COR-L47 (cell line): ENCODE measurements at regions not wholly inside any gene's neighbourhood (a gene's known extent, or its start where the extent isn't known, plus 50 kb on each side); places are given as distances from the start of the nearest gene placed in this dataset.

Experiments used
- DNase-seq: peaks from one replicate; lab custom pipeline; 2025; lab: John Stamatoyannopoulos, UW

GRCh38 chr11:134575504-134576230 lies 163.6 kb upstream of the B3GAT1 start:
- no peak for DNase-seq

- DNase-seq = no peak
Measured at GRCh38 chr11:134574947-134575346, 162.9 kb upstream of the B3GAT1 start.

- DNase-seq = no peak
Measured at GRCh38 chr11:134574425-134574824, 162.4 kb upstream of the B3GAT1 start.

DNA sequence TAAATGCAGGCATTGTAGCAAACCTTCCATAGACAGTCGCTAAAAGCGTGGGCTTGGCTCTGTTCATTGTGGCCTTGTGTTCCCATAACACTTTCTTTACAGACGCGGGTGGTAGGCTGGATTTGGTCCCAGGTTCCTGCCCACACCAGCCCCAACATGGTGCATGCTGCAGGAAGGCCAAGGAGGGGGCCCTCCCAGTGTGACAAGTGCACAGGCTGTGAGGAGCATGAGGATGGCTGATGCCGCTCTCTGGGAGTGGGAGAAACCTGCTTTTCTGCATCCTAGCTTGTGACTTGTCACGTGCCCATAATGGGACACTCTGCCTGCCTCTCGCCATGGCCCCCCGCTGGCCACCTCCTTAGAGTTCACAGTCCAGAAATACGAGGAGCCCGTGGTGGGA lies 161.8 kb upstream of the B3GAT1 start:
- no peak for DNase-seq

GRCh38 chr11:134572741-134573675 lies 161.0 kb upstream of the B3GAT1 start:
- DNase-seq = no peak

GRCh38 chr11:134571301-134571700 lies 159.3 kb upstream of the B3GAT1 start:
- no peak for DNase-seq

DNA sequence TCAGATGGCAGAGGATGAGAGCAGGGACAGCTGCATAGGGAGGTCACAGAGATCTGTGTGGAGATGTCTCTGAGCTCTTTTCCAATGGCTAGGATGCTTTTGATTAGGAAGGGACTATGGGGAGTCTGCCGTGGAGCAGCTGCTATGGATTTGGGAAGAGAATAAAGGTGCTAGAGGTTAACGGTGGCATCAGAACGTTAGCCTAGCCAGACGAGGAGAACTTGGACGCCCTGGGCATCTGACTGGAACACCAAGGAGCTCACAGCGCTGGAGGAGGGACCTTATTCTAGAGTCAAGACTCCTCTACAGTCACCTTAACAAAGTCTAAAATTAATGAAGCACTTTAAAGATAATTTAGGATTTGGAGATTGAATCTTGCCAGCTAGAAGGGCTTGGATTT lies 157.2 kb upstream of the B3GAT1 start:
- no peak for DNase-seq

DNA sequence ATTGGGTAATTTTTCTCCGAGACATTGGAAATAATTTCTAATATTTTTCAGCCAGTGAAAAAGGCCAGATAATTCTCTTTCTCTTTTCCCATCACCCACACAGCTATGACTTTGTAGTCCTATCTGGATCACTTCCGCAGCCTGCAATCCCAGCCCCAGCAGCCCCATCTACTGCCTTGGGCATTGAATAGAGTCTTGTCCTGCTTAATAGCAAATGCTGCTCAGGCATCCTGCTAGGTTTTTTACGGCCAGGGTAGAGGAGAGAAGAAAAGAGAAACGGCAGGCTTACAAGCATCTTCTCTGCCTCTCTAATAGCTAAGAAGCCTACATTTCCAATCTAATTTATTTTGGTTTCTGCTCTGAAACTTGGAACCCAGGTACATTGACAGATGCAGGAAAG lies 154.3 kb upstream of the B3GAT1 start:
- no peak for DNase-seq

DNA sequence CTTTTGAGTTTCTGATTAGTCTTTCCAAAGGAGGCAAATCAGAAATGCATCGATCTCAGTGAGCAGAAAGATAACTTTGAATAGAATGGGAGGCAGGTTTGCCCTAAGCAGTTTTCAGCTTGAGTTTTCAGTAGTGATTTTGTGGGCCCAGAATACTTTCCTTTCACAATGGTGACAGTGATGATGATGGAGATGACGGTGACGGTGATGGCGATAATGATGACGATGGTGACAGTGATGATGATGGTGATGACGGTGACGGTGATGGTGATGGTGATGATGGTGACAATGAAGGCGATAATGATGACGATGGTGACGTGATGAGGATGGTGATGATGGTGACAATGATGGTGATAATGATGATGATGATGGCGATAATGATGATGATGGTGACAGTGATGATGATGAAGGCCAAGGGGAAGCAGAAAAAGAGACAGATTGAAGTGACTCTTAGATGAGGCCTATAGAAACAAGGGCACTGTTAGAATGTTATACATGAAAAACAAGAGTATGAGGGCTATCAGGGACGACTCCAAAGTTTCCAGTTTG lies 153.4 kb upstream of the B3GAT1 start:
- no peak for DNase-seq

- no peak for DNase-seq
Measured at GRCh38 chr11:134564472-134565200, 152.6 kb upstream of the B3GAT1 start.

DNA sequence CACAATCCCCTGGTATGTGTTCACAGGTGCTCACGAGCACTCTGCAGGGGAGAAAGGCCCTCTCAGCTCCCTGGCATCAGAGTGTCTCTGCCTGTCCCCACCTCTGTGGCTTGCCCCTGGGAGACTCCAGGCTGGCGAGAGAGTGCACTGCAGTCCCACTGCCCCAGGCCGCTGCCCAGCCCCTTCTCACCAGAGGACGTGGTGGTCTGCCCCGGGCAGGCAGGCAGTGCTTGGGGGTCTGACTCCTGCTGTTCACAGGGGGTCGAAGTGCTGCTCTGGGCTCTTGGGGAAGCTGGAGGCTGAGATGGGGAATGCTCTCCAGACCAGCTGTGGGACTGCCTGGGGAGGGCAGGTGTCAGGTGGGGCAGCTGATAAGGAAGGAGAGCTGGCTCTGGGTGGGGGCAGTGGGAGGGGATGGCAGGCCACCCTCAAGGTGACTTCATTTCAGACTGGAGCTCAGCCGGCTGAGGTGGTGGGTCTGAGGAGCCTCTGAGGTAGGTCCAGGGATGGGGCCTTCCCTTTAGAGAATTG lies 151.0 kb upstream of the B3GAT1 start:
- no peak for DNase-seq

- no peak for DNase-seq
Measured at GRCh38 chr11:134562196-134562595, 150.2 kb upstream of the B3GAT1 start.

- DNase-seq = no peak
Measured at GRCh38 chr11:134561331-134561720, 149.3 kb upstream of the B3GAT1 start.

GRCh38 chr11:134560566-134561330 lies 148.7 kb upstream of the B3GAT1 start:
- DNase-seq = no peak

GRCh38 chr11:134560066-134560465 lies 148.0 kb upstream of the B3GAT1 start:
- DNase-seq = no peak

- DNase-seq = no peak
Measured at GRCh38 chr11:134559602-134559962, 147.5 kb upstream of the B3GAT1 start.

GRCh38 chr11:134558916-134559601 lies 147.0 kb upstream of the B3GAT1 start:
- DNase-seq = no peak

DNA sequence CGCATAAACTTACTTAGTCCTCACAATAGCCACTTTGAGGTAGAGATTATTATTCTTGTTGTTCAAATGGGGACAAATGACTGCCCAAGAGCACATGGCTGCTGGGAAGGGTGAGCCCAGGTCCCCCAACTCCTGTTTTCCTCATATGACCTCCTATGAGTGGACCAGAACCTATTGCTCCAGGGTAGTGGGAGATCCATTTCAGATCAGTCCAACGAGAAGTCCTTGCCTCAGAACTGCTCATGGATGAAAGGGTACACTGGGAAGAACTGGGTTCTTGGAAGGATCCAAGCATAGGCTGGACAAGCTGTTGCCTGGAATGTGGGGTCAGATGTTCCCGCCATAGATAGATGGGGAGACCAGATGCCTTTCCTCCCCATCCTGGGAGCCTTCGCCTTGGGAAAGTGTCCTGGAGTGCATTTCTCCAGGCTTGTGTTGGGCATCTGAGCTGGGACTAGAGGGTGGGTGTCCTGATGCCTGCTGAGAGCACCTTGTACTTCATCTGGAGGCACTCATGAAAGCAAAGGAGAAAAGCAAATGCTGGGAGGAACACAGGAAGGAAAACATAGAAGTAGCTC lies 146.3 kb upstream of the B3GAT1 start:
- DNase-seq = no peak

DNA sequence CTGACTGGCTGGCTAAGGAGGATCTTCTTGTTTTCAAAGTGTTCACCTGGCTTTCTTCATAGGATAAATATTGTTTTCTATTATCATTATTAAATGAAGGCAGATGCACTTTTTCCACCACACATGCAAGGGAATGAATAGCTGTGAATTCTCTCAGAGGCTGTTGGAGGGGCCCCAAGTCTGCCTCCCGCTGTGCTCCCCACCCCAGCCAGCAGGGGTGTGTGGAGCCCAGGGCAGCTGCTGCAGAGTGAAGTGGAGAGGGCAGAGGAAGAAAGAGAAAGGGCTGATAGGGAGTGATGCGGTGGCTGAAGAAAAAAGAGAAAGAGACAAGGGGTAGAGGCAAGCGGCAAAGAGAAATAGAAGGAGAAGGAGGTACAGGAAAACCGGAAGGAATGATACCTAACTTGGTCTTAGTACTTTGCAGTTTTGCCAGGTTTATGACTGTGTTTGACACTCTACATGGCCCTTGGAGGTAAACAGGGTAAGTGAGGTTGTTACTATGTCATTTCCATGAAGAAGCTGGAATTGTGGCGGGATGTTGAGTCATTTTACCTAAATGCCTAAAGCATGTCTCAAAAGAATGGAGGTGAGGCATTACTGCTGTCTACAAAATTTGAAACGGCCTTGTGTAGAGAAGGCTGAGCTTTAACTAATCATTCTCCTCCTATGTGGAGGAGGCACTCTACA lies 145.7 kb upstream of the B3GAT1 start:
- no peak for DNase-seq

DNA sequence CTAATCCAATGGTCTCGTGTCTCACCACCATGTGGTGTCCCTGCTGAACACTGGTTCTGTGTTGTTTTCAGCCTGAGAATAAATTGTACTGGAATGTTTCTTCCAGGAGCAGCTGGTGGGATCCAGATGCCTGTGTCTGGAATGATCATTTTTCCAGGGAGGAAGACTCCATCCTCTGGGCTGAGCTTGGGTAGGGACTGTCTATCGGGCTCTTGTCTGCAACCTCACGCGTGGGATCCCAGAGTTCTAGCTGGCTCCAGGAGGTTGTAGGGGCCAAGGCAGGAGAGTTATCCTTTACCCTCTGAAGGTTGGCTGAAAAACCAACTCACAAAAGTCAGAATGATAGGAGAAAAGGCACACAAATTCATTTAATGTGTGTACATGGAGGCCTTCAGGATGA lies 144.1 kb upstream of the B3GAT1 start:
- DNase-seq = no peak
